ENCODE measurements at regions not wholly inside any gene's neighbourhood (a gene's known extent, or its start where the extent isn't known, plus 50 kb on each side); places are given as distances from the start of the nearest gene placed in this dataset.

- Mint-ChIP-seq H3K27ac (no peak overlapping the region), H3K27me3 (peaks cover 52% of the 10 kb centered on the region), H3K4me3 (no peak overlapping the region), H3K4me1 (peaks cover 11% of the 10 kb centered on the region), H3K36me3 (ENCODE audit: low read depth) (no peaks in the 10 kb centered on the region)
- peaks cover 4% of the 10 kb centered on the region for H3K9me3 ChIP-seq (ENCODE audit: control insufficient read depth, low read length, poor library complexity, severe bottlenecking)
- DNase-seq (no peak), ATAC-seq (no peak)
Measured at GRCh38 chr6:125679128-125679527, 70.3 kb upstream of the HEY2 start.

GRCh38 chr6:125679651-125680050 is 69.8 kb upstream of the HEY2 start:
- H3K9me3 ChIP-seq (ENCODE audit: control insufficient read depth, low read length, poor library complexity, severe bottlenecking) = peaks cover 5% of the 10 kb centered on the region
- Mint-ChIP-seq H3K36me3 (ENCODE audit: low read depth) (no peaks in the 10 kb centered on the region), H3K4me3 (no peak overlapping the region), H3K4me1 (peaks cover 11% of the 10 kb centered on the region), H3K27me3 (peaks cover 48% of the 10 kb centered on the region), H3K27ac (no peak overlapping the region)
- no peak for ATAC-seq
- DNase-seq = no peak

DNA sequence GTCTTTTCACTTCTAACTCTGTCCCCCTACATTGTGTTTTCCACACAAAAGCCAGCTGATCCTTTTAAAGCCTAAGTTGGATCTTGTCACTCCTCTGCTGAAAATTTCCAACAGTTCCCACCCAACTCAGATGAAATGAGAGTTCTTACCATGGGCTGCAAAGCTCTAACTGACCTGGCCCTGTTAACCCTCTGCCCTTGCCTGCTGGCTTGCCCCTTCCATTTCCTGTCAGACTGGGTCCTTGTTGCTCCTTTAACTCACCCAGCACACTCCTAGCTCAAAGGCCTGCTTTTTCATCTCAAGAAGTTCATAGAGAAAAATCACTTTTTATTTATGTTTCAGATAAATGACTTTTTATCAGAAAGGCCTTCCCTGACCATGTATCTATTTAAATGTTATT is 66.5 kb upstream of the HEY2 start:
- DNase-seq = no peak
- ATAC-seq = no peak
- H3K4me1 Mint-ChIP-seq = peaks cover 11% of the 10 kb centered on the region
- H3K9me3 ChIP-seq (ENCODE audit: control insufficient read depth, low read length, poor library complexity, severe bottlenecking) = peaks cover 5% of the 10 kb centered on the region
- H3K27me3 Mint-ChIP-seq = peaks cover 29% of the 10 kb centered on the region
- H3K36me3 Mint-ChIP-seq (ENCODE audit: low read depth) = no peaks in the 10 kb centered on the region
- no peak overlapping the region for H3K27ac Mint-ChIP-seq
- no peak overlapping the region for H3K4me3 Mint-ChIP-seq

- Mint-ChIP-seq H3K4me1 (no peaks in the 10 kb centered on the region), H3K27me3 (peaks cover 10% of the 10 kb centered on the region)
Measured at GRCh38 chr6:125688138-125688537, 61.3 kb upstream of the HEY2 start.

GRCh38 chr6:125693480-125693879 is 56.0 kb upstream of the HEY2 start:
- no peak for ATAC-seq
- Mint-ChIP-seq H3K4me1 (no peaks in the 10 kb centered on the region), H3K27me3 (peaks cover 31% of the 10 kb centered on the region), H3K27ac (no peak overlapping the region), H3K36me3 (ENCODE audit: low read depth) (no peaks in the 10 kb centered on the region), H3K4me3 (no peak overlapping the region)
- no peak for DNase-seq
- H3K9me3 ChIP-seq (ENCODE audit: control insufficient read depth, low read length, poor library complexity, severe bottlenecking) = peaks cover 7% of the 10 kb centered on the region

More at GRCh38 chr6:125688138-125688537, 61.3 kb upstream of the HEY2 start:
- peaks cover 11% of the 10 kb centered on the region for H3K9me3 ChIP-seq (ENCODE audit: control insufficient read depth, low read length, poor library complexity, severe bottlenecking)
- no peak overlapping the region for H3K27ac Mint-ChIP-seq
- H3K4me3 Mint-ChIP-seq = no peak overlapping the region
- no peaks in the 10 kb centered on the region for H3K36me3 Mint-ChIP-seq (ENCODE audit: low read depth)
- ATAC-seq (no peak), DNase-seq (no peak)

GRCh38 chr6:125699591-125699990 is 49.8 kb upstream of the HEY2 start:
- peak overlapping the region; percentile 37 for H3K27ac Mint-ChIP-seq

More at GRCh38 chr6:125699591-125699990, 49.8 kb upstream of the HEY2 start:
- Mint-ChIP-seq H3K4me3 (no peak overlapping the region), H3K36me3 (ENCODE audit: low read depth) (no peaks in the 10 kb centered on the region), H3K27me3 (peaks cover 12% of the 10 kb centered on the region), H3K4me1 (no peaks in the 10 kb centered on the region)
- DNase-seq = no peak
- ATAC-seq = no peak
- no peaks in the 10 kb centered on the region for H3K9me3 ChIP-seq (ENCODE audit: control insufficient read depth, low read length, poor library complexity, severe bottlenecking)

Measured in T-helper 17 cell (primary cell).